CD4-positive, alpha-beta T cell treated with Interleukin-12 subunit alpha and Interleukin-12 subunit beta, for 1 hour (primary cell): ENCODE measurements at regions not wholly inside any gene's neighbourhood (a gene's known extent, or its start where the extent isn't known, plus 50 kb on each side); places are given as distances from the start of the nearest gene placed in this dataset.
"Not testable (repeated sequence)": the region's sequence is repeated elsewhere in the genome, so short reads cannot be mapped to it uniquely, and the experiment has no call there.

ENCODE experiments used
- DNase-seq: peaks from one replicate; pipeline ENCODE4 v3.0.0-alpha.2; 2020

DNA sequence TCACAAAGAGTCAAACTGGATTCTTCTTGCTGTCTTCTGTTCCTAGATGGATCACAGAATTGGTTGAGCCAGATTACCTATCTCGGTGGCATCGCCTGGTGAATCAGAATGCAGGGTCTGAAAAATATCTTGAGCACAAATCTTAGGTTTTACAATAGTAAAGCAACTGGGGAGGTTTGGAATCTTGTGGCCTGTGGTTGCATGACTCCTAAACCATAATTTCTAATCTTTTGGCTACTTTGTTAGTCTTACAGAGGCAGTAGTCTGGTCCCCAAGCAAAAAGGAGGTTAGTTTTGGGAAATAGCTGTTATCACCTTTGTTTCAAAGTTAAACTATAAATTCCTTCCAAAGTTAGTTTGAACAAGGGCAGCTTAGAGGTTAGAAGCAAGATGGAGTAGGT, 1488.5 kb upstream of the FLRT2 start:
- no peak for DNase-seq

DNA sequence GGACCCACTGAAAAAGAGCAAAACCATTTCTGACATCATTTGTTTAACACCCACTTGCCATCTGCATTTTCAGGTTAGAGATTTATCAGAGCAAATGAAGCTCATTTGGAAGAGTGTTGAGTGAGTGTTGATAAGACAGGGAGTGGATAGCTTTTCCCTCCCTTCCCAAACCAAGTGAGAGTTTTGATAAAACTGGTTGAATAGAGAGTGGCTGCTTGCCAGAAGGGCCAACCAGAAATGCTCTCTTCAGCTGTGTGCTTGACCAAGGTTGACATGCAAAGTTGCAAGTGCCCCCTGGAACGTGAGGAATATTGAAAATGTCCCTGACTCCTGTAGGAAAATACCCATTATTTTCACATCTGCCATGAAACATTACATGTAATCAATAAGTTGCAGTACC, 1487.0 kb upstream of the FLRT2 start:
- DNase-seq: no peak

DNA sequence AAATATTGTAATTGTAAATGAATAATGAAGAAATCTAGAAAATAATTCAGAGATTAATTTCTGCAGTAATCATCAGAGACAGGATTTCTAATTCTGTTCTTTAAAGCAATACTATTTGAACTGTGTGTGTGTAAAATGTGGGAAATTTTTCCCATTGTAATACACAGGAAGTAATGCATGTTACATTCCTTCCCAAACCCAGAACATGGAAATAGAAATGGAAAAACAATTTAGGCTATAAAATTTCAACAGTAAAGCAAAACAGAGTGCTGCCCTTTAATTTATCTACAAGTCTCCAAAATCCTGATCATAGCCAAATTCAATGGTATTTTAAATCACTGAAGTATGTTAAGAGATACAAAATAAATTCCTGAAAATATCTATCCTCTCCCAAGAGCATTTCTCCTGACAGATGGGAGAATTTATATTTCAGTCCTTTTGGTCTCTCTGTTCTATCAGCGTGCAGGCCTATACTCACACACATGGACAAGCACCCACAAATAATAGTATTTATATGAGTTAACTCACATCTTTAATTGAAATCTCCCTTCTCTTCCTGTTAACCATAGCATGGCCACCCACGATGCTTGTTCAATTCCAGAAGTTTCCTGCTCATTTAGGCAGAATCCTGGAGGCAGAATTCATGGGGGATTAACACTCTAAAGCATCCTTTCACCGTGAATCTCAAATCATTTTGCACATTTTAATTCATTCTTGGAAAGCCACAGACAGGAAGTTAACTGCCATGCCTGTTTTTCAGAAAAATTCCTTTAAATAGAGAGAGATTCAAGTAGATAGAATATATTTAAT, 1465.4 kb upstream of the FLRT2 start:
- DNase-seq: no peak

DNA sequence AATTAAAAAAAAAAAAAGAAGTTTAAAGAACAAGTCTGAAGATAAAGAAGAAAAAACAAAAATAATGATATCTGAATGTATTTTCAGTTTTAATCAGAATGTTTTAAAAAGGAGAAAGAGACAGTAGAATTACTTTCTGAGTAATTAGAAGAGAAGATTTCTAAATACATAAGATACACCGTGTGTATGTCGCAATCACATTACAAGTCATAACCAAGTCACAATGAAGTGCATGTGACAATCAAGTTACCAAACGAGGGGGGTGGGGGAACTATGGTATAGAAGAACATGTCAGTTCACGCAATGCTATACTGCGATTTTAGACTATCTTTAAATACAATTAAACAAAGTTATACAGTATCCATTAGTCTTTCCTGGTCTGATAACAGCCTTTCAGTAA, 1464.1 kb upstream of the FLRT2 start:
- DNase-seq: no peak

DNA sequence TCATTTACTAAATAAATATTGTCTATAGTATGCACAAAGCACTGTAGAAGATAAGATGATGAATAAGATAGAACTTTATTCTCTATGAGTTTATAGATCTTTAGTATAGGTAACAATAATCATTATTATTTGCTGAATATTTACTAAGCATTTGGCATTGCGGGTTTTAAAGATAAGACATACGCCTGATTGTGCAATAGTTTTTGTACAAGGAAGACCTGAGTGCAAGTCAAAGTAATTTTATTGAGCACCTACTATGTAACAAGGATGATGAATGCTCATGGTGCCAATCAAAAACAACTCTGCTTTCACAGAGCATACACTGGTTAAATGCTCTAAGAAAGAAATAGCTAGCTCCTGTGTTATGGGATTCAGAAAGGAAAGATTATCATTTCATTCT, 1461.7 kb upstream of the FLRT2 start:
- DNase-seq: no peak

DNA sequence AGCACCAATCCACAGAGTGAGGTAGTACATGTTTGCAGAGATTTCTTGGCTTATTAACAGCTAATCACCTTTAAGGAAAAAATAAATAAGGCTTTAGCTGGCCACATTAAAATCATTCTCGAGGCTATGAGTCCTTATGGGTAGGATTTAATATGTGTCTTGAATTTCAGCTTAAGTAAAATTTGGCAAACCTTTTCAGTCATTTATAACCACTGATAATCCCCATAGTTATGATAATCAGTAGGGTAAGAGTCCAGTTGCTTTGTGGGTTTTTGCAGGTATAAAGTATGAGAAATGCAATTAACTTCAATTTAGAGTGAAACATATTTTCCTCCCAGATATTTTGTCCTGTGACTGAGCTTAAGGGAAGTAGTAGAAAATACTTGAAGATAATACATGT, 1458.9 kb upstream of the FLRT2 start:
- DNase-seq: no peak

DNA sequence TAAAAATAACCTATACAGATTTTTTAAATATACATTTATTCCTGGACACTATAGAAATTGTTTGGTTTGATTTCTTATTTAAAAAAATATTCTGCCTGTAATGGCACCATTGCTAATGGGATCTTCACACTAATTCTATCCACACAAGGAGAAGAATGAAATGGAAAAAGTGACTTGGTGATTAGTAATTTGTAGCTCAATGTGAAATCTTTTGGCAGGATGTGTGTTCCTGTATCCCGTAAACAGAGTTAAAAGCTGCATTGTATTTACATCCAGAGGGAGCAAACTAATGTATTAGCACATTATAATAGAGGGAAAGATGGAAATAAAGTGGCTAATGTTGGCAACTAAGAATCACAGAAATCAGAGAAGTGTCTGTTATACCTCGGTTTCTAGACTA, 1455.3 kb upstream of the FLRT2 start:
- DNase-seq: no peak

DNA sequence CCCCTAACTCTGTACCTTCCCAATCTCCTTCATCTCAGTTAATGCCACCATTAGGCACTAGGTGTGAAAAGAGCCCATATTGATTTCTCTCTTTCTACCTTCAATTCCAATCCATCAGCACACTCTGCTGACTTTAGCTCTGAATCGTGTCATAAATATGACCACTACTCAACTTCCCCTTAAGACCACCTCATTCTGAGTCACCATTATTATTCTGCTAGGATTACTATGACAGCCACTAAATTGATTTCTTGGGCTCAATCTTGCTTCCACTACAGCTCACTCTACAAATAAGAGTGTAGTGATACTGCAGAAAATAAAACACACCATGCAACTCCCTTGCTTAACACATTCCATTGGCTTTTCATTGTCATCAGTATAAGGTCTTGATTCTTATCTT, 1449.0 kb upstream of the FLRT2 start:
- DNase-seq: no peak

DNA sequence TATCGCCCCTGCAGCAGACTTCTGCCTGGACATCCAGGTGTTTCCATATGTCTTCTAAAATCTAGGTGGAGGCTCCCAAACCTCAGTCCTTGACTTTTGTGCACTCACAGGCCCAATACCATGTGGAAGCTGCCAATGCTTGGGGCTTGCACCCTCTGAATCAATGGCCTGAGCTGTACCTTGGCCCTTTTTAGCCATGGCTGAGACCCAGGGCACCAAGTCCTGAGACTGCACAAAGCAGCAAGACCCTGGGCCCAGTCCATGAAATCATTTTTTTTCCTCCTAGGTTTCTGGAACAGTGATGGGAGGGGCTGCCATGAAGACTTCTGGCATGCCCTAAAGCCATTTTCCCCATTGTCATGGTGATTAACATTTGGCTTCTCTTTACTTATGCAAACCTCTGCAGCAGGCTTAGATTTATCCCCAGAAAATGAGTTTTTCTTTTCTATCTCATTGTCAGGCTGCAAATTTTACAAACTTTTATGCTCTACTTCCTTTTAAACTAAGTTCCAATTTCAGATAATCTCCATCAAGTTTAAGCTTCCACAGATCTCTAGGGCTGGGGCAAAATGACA, 1445.8 kb upstream of the FLRT2 start:
- no peak for DNase-seq

DNA sequence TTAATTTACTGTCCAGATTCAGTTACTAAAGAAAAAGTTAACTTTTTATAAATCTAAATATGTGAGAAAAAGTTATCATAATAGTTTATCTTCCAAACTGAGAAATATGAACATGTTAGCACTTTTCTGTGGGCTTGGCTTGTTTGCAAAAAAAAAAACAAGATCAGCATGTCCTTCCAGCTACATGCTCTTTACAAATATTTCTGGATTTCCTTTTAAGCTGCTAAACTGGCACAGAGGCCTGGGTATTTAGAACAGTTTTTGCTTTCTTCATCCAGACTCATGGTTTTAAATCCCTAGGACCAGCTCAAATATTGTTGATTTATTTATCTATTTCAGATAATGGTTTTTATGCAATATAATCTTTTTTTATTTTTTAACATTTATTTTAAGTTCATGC, 1444.5 kb upstream of the FLRT2 start:
- DNase-seq: no peak

DNA sequence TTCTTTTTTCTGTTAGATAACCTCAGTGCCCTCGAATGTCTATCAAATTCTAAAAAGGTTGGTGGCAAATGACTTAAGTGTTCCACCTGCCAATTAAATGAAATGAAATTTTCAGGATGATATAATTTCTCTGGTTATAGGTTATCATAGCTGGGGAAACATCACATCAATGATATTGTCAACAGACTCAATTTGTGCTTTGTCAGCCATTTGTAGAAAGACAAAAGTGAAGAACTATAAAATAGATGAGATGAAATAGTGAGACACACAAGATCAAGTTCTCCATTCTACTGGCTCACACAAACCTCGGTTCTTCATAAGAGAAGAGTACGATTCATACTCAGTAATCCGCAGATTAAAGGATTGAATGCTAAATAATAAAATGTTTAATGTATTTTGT, 1443.2 kb upstream of the FLRT2 start:
- no peak for DNase-seq

DNA sequence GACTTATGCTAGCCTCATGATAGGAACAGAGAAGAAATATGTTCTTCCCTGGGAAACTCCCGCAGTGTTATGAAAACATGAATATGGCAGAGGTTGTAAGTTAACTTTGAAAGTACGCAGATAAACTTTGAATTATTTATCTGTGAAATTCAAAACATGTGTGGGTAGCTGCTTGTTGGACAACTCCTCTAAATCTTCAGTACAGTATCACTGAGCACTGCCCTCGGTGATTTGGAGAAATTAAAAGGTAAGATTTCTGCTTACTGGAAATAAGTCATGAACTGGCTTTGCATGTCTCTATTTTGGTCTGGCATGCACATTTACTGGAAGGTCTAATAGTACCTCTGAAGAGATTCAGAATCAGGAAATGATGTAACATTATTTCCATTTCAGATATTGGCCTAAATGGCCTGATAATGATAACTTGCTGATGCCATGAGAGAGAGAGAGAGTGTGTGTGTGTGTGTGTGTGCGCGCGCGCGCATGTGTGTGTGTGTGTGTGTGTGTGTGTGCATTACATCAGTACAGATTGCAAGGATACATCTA, 1441.9 kb upstream of the FLRT2 start:
- DNase-seq: no peak

DNA sequence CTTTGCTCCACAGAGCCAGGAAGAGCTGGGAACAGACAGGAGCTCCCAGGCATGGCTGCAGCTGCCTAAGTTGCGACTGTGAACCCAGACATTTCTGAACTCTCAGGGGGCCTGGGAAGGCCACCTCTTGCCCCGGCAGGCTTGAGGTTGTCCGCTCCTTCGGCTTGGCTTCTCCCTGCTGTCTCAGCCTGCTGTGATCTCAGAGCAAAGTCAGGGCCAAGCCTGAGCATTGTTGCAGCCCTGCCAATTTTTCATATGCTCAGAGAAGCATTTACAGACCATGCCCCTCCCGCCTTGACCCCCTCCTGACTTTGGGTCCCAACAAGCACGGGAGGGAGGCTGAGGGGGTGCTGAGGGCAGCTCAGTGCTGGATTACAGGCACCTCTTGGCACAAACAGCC, 1439.1 kb upstream of the FLRT2 start:
- no peak for DNase-seq

DNA sequence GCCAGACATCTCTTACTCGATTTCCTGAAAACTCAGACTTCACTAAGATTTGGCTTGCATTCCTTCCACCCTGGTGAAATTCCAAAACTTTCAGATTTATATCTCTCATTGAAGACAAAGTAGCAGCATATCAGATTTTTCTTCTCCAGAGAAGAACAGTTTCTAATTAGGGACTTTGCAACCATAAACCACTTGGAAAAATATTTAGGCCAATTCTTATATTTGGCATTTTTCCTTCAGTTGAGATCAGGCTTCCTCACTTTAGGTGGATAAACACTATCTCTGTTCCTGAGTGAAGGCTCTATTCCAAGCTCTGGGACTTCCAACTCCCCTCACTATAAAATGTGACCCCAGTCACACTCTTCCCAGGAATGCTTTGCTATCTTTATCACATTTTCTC, 1434.3 kb upstream of the FLRT2 start:
- no peak for DNase-seq

DNA sequence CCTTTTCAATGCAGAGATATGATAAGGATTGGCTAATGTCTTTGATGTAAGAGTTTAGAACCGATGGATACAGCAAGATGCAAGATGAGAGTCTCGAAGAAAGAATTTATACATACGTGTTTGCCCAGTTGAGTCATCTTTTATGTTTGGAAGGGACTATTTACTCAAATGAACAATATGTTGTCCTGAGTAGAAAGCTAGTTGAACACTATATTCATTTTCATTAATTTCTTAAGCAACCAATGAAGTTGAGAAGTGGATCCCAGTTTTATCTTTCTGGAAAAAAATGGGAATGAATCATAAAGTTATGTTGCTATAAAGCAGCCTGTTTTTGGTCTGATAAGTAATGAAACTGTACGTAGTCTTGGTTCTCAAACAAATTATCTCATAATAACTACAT, 1431.7 kb upstream of the FLRT2 start:
- DNase-seq: no peak

DNA sequence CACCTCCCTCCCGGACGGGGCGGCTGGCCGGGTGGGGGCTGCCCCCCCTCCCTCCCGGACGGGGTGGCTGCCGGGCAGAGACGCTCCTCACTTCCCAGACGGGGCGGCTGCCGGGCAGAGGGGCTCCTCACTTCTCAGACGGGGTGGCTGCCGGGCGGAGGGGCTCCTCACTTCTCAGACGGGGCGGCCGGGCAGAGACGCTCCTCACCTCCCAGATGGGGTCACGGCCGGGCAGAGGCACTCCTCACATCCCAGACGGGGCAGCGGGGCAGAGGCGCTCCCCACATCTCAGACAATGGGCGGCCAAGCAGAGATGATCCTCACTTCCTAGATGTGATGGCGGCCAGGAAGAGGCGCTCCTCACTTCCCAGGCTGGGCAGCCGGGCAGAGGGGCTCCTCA, 1430.4 kb upstream of the FLRT2 start:
- DNase-seq: not testable (repeated sequence)

DNA sequence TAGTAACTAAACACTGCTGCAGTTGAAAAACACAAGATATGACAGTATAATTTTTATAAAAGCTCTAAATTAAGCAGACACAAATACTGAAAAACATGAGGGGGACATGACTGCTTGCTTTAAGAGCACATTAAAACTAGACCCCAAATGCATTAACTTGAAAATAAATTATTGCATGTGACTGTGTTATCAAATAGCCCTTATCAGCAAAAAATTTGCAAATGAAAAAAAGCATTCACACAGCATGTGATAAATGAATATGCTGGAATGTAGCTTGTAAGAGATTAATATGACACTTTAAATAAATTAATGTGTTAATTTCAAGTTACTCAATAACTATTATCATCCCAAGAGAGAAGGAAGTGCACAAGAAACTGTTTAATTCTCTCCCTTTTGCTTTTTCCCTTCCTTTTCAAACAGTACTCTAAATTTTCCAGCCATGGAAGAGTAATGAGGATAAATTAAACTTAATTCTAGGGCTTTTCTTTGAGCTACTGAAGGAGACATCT, 1422.1 kb upstream of the FLRT2 start:
- DNase-seq: no peak

DNA sequence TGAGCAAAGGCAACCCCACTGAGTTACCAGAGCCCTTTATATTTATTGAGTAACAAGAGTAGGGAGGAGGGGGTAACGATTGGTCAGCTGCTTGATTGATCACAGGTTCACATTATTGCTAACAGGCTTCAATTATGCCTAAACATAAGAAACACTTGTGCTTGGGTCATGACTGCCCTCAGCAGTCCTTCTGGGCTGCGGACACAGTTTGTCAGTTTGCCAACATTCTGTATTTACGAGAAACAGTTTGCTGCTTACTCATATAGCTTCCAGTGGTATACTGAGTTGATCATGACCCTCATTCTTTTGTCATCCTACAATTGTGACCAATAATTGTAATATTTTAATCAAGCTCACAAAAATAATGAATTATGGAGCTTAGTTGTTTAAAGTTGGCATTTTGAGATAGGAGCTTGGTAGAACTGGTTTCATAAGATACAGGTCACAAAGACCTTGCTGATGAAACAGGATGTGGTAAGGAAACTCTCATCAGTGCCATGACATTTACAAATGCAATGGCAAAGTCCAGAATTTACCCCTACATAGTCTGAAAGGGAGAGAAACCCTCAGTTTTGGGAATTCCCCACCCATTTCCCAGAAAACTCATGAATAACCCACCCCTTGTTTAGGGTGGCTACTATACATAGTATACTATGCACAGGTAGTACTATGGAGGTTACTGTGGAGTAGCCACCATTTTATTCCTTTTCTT, 1421.0 kb upstream of the FLRT2 start:
- no peak for DNase-seq

DNA sequence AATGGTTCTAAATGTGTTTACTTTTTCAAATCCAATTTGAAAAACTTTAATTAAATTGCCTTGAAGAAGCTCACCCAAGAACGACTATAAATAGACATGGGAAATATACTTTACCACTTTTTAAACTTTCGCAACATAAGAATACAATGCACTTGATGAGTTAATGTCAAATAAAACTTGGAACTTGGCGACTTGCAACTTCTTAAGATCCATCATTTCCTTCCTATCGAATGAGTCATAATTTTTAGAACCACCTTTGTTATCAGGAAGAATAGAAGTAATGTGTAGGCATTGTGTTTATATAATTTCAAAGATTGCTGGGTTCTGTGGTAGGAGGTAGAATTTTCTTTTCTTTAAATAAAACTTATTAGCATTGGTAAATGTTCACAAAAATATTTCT, 1417.4 kb upstream of the FLRT2 start:
- no peak for DNase-seq

DNA sequence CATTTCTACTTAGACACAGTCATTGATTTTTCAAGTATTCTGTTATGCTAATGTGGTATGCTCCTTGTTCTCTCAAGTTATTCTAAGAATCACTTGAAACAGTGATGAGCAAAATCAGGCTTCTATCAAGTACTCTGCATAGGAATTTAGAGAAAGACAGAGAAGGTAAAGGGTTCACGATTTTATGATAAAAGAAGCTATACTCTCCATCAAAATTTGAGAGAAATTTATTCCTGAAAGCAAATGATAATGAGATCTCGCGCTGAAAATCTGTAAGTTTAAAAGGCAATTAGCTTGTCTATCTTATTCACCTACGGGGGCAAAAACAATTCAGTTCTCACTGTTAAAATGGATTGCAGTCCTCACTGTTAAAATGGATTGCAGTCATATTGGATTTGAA, 1404.3 kb upstream of the FLRT2 start:
- no peak for DNase-seq

DNA sequence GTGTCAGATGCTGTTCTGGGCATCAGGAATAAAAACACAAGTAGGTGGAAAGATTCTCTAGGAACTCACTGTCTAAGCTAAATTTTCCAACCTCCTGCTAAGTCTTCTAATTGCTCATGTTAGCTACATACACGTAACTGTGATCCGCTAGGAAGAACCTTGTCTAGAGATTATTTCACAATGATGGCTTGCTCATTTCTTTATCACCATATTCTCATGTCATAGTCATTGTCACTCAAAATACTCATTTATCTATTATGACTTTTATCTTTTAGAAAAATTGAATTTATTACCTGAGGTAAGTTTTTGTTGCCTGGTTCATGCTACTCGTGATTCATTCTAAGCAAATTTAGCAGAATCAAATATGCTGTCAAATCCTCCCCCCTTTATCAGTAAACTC, 1402.4 kb upstream of the FLRT2 start:
- no peak for DNase-seq

DNA sequence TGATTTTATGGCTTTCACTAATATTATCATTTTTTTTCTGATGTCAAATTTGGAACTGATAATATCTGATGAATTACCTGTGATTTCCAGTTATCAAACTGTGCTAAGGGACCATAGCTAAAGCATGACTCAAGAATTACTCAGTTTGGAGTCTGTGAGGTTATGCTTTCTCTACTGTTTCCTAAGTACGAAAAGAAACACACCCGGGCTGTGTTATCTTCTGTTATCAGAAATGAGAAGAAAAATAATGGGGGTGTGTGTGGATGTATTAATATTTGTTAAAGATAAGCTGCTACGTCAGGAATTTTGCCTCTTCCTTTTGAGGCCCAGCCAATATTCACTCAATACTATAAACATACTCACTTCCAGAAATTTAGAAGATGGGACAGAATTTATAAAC, 1401.9 kb upstream of the FLRT2 start:
- DNase-seq: no peak

DNA sequence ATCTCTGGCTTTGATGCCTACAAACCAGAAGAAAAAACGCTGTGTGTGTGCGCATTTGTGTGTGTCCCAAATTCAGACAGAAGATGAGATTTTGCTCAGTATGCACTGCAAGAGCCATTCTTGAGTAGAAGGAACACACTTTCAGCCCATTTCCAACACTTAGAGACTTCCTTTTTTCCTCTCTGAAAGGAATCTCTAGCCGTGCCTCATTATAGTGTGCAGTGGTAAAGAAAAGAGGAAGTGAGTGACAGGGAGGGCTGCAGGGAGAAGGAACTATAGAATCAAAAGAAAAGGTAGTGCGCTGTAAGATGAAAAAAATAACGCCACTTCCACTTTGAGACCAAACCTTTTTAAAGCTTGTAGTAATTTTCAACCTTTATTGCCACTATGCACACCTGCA, 1400.9 kb upstream of the FLRT2 start:
- DNase-seq: no peak

DNA sequence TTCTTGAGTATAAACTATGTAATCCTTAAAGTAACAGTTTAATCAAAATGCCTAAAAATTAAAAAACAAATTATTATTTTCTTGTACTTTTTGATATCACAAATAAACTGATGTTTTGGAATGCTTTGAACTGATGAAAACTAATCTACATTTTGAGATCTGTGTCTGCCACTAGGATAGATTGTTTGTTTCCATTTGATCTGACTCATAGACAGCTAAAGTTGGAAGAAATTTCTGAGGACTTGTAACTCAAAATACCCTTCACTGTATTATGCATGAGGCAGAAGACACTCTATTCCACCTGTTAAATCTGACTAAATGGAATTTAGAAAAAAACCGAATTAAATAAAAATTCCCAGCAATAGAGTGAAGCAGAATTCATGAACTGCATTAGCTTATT, 1400.0 kb upstream of the FLRT2 start:
- no peak for DNase-seq
